Activated CD8-positive, alpha-beta T cell treated with anti-CD3 and anti-CD28 coated beads, Interleukin-2, amount 10 ng/mL, durations not matched to agents 7 days and 5 days (primary cell): ENCODE measurements at regions not wholly inside any gene's neighbourhood (a gene's known extent, or its start where the extent isn't known, plus 50 kb on each side); places are given as distances from the start of the nearest gene placed in this dataset.

Experiments used
- ATAC-seq: fragments of 150-1000 bp; cut with Tn5 transposase; one replicate; pipeline ENCODE4 v1.10.0; 2021; ENCODE audit warnings: moderate library complexity
- CTCF ChIA-PET: fragments of 350-600 bp; sonication (Branson Sonifier 250); formaldehyde crosslinking; loops from one replicate; lab custom pipeline; 2021; ENCODE audit warnings: antibody characterized with exemption; lab: Charles Lee
- POLR2A ChIA-PET: fragments of 350-600 bp; sonication (Branson Sonifier 250); formaldehyde crosslinking; loops from one replicate; lab custom pipeline; 2021; ENCODE audit warnings: antibody characterized with exemption; lab: Charles Lee
- DNase-seq: peaks from one replicate; pipeline ENCODE4 v3.0.0-alpha.2; 2020
- H3K27ac Mint-ChIP-seq: one replicate; pipeline ENCODE4 v1.8.0; 2021; ENCODE audit warnings: mild to moderate bottlenecking, mixed read lengths
- H3K27me3 Mint-ChIP-seq: one replicate; pipeline ENCODE4 v1.8.0; 2021; ENCODE audit warnings: low read depth, mixed read lengths
- H3K36me3 Mint-ChIP-seq: one replicate; pipeline ENCODE4 v1.8.0; 2021; ENCODE audit warnings: low read depth, mixed read lengths
- H3K4me1 Mint-ChIP-seq: one replicate; pipeline ENCODE4 v1.8.0; 2021; ENCODE audit warnings: low read depth, mixed read lengths
- H3K4me3 Mint-ChIP-seq: one replicate; pipeline ENCODE4 v1.8.0; 2021; ENCODE audit warnings: mild to moderate bottlenecking, mixed read lengths
- H3K9me3 Mint-ChIP-seq: one replicate; pipeline ENCODE4 v1.8.0; 2022; ENCODE audit warnings: mixed read lengths; ENCODE audit not compliant: insufficient read depth

DNA sequence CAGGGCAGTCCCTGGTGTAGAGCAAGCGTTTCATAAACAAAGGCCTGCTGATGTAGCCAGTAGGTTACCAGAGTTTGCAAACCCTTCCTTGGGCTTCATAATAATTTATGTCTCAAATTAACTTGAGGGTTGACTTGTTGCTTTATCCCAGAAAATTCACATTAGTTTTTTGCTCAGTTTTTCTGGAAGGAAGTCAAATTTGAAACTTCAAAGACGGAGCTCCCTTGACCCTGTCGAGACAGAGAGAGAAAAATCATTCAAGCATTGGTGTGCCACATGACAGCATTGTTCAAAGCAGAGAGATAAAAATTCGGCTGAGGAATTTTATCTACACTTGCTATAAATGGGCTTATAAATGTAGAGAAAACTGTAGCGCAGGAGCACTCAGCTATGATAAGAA, 627.7 kb downstream of the TNS3 start:
- H3K27ac Mint-ChIP-seq, result no peak overlapping the region
- ATAC-seq (no peak), DNase-seq (no peak)
- H3K4me1 Mint-ChIP-seq, result no peaks in the 10 kb centered on the region
- no peaks in the 10 kb centered on the region for H3K36me3 Mint-ChIP-seq
- no peak overlapping the region for H3K4me3 Mint-ChIP-seq
- POLR2A ChIA-PET, result no interaction called here
- H3K9me3 Mint-ChIP-seq, result no peaks in the 10 kb centered on the region
- CTCF ChIA-PET, result no interaction called here
- no peaks in the 10 kb centered on the region for H3K27me3 Mint-ChIP-seq

DNA sequence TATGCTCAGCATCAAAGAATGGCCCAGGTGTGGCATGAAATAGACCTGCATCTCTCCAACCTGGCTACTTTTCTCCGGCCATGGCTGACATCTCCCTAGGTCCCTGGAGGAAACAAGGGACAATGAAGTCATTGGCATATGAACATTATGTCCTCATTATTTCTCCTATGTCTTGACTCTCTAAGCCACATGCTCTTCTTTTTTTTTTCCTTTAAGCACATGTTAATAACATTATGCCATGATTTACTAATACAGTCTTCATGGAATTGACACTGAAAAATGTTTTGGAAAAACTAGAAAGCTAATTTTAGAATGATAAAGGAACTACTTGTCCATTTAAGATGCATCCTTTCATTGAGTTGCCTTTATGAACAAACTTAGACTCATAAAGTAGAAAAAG, 628.9 kb downstream of the TNS3 start:
- H3K4me1 Mint-ChIP-seq, result no peaks in the 10 kb centered on the region
- H3K27ac Mint-ChIP-seq, result no peak overlapping the region
- H3K9me3 Mint-ChIP-seq, result no peaks in the 10 kb centered on the region
- ChIA-PET POLR2A (no interaction called here), CTCF (no interaction called here)
- H3K4me3 Mint-ChIP-seq, result no peak overlapping the region
- H3K27me3 Mint-ChIP-seq, result no peaks in the 10 kb centered on the region
- H3K36me3 Mint-ChIP-seq, result no peaks in the 10 kb centered on the region
- DNase-seq (no peak), ATAC-seq (no peak)

DNA sequence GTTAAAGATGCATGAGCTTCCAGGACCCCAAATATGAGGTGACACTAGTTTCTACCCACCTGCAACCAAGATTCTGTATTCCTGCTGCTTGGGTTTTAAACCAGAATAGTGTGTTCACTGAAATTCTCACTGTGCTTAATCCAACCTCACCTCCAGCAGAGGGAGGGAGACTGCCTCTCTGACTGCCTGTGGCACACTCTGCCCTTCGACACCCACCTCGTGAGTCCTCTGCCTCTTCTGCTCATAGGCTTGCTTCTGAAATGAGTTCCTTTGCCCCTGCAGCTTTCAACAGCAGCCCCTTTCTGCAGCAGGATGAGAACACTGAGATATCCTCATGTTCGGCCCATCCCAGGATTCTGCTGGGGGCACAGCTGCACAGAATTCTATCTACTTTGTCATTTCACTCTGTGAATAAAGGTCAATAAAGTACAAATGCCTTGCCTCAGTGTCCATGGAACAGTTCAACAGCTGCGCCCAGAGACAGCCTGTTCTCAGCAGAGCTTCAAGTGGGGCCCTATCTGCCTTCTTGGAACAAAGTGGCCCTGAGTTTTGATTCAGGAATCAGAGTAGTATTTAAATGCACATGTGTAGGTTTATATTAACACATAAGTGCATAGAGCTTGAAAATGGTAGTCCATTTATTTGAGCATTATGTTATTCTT, 632.5 kb downstream of the TNS3 start:
- DNase-seq (no peak), ATAC-seq (no peak)
- Mint-ChIP-seq H3K27me3 (no peaks in the 10 kb centered on the region), H3K4me1 (no peaks in the 10 kb centered on the region), H3K4me3 (no peak overlapping the region), H3K36me3 (no peaks in the 10 kb centered on the region), H3K9me3 (no peaks in the 10 kb centered on the region), H3K27ac (no peak overlapping the region)
- ChIA-PET POLR2A (no interaction called here), CTCF (no interaction called here)

DNA sequence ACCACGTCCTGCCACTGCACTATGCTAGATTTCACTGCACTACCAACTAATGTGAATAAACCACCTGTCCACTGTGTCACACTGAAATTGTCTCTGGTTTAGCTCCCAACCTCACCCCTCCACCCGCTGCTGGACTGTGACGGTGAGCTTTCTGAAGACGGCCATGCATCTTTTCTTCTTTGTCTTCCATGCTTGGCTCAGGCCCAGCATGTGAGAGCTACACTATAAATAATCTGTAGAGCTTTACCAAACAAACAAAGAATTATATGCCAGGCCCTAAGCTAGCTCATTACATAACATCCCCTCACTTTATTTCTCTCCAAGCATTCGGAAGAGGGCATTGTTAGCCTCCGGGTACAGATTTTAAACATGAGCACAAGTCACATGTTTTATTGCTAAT, 633.2 kb downstream of the TNS3 start:
- ATAC-seq (no peak), DNase-seq (no peak)
- Mint-ChIP-seq H3K4me1 (no peaks in the 10 kb centered on the region), H3K27me3 (no peaks in the 10 kb centered on the region), H3K27ac (no peak overlapping the region), H3K36me3 (no peaks in the 10 kb centered on the region), H3K4me3 (no peak overlapping the region), H3K9me3 (no peaks in the 10 kb centered on the region)
- CTCF ChIA-PET, result no interaction called here
- POLR2A ChIA-PET, result no interaction called here

DNA sequence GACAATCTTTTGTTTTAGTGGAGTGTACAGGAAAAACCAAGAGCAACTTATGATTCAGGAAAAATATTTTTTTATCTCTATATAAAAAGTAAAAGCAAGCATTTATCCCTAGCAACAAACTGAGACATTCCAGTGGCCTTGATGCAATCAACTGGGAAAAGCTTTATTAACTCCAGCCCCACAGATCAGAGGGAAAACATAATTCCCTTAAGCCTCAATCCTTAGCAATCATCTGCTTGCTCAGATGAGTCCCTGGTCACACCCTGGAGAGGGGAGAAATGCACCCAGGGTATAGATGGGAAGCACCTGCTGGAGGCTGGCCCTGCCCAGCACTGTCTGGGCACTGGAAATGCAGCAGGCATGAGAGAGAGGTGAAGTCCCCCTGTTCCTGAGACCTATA, 636.6 kb downstream of the TNS3 start:
- ChIA-PET POLR2A (no interaction called here), CTCF (no interaction called here)
- no peaks in the 10 kb centered on the region for H3K27me3 Mint-ChIP-seq
- no peaks in the 10 kb centered on the region for H3K36me3 Mint-ChIP-seq
- H3K9me3 Mint-ChIP-seq, result no peaks in the 10 kb centered on the region
- H3K4me3 Mint-ChIP-seq, result no peak overlapping the region
- H3K4me1 Mint-ChIP-seq, result no peaks in the 10 kb centered on the region
- H3K27ac Mint-ChIP-seq, result no peak overlapping the region
- no peak for ATAC-seq
- DNase-seq, result no peak

DNA sequence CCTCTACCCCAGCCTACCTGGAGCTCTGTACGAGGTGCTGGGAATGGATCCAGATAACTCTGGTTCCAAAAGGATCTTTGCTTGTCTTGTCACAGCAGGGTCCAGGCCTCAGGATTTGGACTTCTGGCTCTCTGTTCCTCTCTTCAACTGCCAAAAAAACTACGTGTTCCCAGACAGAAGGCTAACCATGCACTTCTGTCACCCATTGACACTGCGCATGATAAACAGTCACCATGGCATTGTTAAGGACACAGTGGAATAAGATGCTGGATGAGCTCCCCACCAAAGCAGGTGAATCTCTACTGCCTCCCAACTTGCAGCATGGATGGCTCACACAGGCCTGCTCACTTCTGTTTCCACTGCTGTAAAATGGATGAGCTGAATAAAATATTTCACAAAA, 637.9 kb downstream of the TNS3 start:
- H3K27ac Mint-ChIP-seq, result no peak overlapping the region
- no peak overlapping the region for H3K4me3 Mint-ChIP-seq
- ATAC-seq (no peak), DNase-seq (no peak)
- H3K4me1 Mint-ChIP-seq, result no peaks in the 10 kb centered on the region
- ChIA-PET CTCF (no interaction called here), POLR2A (no interaction called here)
- no peaks in the 10 kb centered on the region for H3K27me3 Mint-ChIP-seq
- no peaks in the 10 kb centered on the region for H3K36me3 Mint-ChIP-seq
- no peaks in the 10 kb centered on the region for H3K9me3 Mint-ChIP-seq

DNA sequence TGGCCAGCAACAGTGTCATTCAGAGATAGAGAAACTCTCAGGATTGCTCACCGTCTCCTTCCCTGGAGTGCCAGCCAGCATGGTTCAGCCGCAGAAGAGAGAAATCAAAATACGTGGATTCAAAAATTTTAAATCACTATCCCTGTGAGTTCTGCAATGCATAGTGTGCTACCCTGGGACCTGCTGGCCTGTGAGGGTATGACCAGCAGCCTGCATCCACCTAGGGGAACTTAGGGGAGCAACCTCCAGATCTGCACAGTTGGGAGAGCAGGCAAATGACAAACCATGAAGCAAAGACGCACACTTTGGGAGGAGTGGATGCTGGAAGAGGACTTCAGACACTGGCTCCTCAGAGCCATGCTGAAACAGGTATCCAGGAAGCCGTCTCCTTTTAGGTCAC, 639.3 kb downstream of the TNS3 start:
- DNase-seq (no peak), ATAC-seq (no peak)
- no peaks in the 10 kb centered on the region for H3K27me3 Mint-ChIP-seq
- POLR2A ChIA-PET, result no interaction called here
- H3K4me3 Mint-ChIP-seq, result no peak overlapping the region
- no peaks in the 10 kb centered on the region for H3K4me1 Mint-ChIP-seq
- no peak overlapping the region for H3K27ac Mint-ChIP-seq
- H3K9me3 Mint-ChIP-seq, result no peaks in the 10 kb centered on the region
- no peaks in the 10 kb centered on the region for H3K36me3 Mint-ChIP-seq
- CTCF ChIA-PET, result no interaction called here

DNA sequence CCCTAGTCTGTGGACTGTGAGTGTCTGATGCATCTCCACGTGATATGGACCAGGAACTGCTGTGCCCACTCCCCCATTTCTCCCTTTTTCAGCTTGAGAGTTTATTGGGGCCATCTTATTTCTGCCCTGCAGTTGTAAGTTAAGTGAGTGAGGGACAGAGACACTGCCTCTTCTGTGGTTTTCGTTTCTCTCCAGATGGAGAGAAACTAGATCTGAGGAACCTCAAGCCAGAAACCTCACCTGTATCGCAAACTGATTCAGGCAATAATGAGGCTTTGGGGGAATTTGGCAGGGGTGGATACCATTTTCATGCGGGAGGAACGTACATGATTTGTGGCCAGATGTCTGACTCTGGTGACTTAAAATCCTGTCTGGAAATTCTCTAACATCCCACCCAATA, 641.7 kb downstream of the TNS3 start:
- Mint-ChIP-seq H3K9me3 (no peaks in the 10 kb centered on the region), H3K4me1 (no peaks in the 10 kb centered on the region), H3K4me3 (no peak overlapping the region), H3K27me3 (no peaks in the 10 kb centered on the region), H3K27ac (no peak overlapping the region), H3K36me3 (no peaks in the 10 kb centered on the region)
- ChIA-PET CTCF (no interaction called here), POLR2A (no interaction called here)
- ATAC-seq (no peak), DNase-seq (no peak)

DNA sequence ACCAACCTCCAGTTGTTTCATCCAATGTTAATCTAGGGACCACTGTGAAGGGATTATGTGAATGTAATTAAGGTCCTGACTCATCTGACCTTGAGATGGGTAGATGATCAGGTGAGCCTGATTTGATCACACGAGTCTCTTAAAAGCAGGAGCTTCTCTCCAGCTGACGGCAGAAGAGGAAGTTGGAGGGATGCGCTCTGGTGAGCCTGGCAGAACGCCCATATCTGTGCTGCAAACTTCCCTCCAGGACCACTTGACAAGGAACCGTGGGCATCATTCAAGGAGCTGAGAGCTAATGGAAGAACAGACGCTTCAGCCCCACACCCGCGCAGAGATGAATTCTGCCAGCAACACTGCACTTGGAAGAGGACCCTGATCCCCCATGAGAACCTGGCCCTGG, 642.4 kb downstream of the TNS3 start:
- ATAC-seq (no peak), DNase-seq (no peak)
- Mint-ChIP-seq H3K4me1 (no peaks in the 10 kb centered on the region), H3K4me3 (no peak overlapping the region), H3K36me3 (no peaks in the 10 kb centered on the region), H3K9me3 (no peaks in the 10 kb centered on the region), H3K27ac (no peak overlapping the region), H3K27me3 (no peaks in the 10 kb centered on the region)
- ChIA-PET CTCF (no interaction called here), POLR2A (no interaction called here)

DNA sequence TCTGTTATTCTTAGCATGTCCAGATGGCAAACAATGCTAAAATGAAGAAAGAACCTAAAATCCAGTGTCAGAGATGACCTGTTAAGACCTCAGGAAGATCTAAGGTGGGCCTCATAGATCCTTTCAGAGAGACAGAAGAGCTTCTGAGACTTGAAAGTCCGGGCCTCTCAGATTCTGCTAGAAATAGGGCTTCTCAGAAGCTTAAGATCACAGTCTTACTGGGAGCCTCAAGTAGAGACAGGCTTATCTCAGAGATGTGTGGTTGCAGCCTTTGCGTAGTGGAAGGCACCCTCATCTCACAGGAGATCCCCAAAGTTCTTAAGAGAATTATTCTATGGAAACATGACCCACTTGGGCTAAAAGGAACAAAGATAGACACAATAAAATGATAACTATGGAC, 642.8 kb downstream of the TNS3 start:
- ChIA-PET CTCF (no interaction called here), POLR2A (no interaction called here)
- DNase-seq (no peak), ATAC-seq (no peak)
- no peaks in the 10 kb centered on the region for H3K9me3 Mint-ChIP-seq
- no peaks in the 10 kb centered on the region for H3K36me3 Mint-ChIP-seq
- H3K4me3 Mint-ChIP-seq, result no peak overlapping the region
- H3K27me3 Mint-ChIP-seq, result no peaks in the 10 kb centered on the region
- no peaks in the 10 kb centered on the region for H3K4me1 Mint-ChIP-seq
- H3K27ac Mint-ChIP-seq, result no peak overlapping the region

DNA sequence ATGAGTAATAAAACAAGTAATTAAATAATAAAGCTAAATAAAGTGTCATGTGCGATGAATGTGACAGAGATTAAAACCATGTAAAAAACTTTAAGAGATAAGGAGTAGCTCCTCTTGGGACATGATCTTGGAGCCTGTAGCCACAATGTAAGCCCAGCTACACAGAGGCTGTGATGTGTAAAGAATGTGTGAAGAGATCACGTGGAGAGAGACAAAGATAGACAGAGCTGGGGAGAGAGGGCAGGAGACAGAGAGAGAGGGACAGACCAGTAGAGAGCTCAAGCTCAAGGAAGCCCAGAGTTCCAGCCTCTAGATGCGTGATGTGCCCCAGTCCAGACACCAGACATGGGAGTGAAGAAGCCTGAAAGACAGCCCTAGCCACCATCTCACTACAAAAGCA, 644.1 kb downstream of the TNS3 start:
- CTCF ChIA-PET, result no interaction called here
- no peak for ATAC-seq

DNA sequence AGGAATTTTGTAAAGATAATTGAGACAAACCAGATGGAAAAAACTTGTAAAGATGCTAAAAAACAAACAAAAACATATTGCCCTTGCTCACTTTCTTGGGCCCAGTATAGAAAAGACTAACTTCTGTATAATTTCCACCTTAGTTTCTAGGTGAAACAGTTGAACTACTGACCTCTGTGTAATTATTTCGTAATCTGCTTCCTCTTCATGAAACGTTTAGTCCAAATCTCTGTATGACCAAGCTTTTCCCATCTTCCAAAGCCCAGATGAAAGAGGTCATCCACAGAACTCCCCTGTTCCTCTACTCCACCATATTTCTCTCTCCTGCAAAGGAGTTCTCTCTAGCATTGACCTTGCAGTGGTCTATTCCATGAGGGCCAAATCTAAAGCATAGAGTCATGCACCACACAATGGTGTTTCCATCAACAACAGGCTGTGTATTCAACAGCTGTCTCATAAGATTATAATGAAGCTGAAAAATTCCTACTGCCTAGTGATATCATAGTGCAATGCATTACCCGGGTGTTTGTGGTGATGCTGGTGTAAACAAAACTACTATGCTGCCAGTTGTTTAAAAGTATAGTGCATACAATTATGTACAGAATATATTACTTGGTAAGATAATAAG, 647.6 kb downstream of the TNS3 start:
- Mint-ChIP-seq H3K27me3 (no peaks in the 10 kb centered on the region), H3K36me3 (no peaks in the 10 kb centered on the region), H3K9me3 (no peaks in the 10 kb centered on the region), H3K27ac (no peak overlapping the region), H3K4me3 (no peak overlapping the region), H3K4me1 (no peaks in the 10 kb centered on the region)
- ATAC-seq (no peak), DNase-seq (no peak)
- ChIA-PET CTCF (no interaction called here), POLR2A (no interaction called here)

More for the DNA sequence above, 644.1 kb downstream of the TNS3 start:
- H3K4me1 Mint-ChIP-seq, result no peaks in the 10 kb centered on the region
- no peak for DNase-seq
- POLR2A ChIA-PET, result no interaction called here
- no peaks in the 10 kb centered on the region for H3K9me3 Mint-ChIP-seq
- no peak overlapping the region for H3K27ac Mint-ChIP-seq
- no peak overlapping the region for H3K4me3 Mint-ChIP-seq
- no peaks in the 10 kb centered on the region for H3K27me3 Mint-ChIP-seq
- H3K36me3 Mint-ChIP-seq, result no peaks in the 10 kb centered on the region

DNA sequence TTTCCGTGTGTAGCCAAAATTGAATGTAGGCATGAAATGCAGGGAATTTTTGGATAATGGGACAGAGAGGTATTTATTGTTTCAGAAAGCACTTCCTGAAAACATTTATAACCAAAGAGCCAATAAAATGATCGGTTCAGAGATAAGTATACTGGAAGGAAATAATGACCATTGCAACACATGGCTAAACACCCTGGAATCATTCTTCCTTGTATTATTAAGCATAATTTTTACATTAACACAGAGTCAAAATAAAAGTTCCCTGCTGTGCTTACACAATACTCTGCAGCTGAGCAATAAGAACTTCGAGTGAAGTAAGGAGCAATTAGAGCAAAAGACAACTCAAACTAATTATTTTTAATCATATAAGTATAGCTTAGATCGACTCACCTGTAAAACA, 648.3 kb downstream of the TNS3 start:
- no peaks in the 10 kb centered on the region for H3K4me1 Mint-ChIP-seq

More for the DNA sequence above, 648.3 kb downstream of the TNS3 start:
- no peaks in the 10 kb centered on the region for H3K27me3 Mint-ChIP-seq
- H3K4me3 Mint-ChIP-seq, result no peak overlapping the region
- CTCF ChIA-PET, result no interaction called here
- H3K27ac Mint-ChIP-seq, result no peak overlapping the region
- no peaks in the 10 kb centered on the region for H3K36me3 Mint-ChIP-seq
- POLR2A ChIA-PET, result no interaction called here
- no peaks in the 10 kb centered on the region for H3K9me3 Mint-ChIP-seq
- DNase-seq, result no peak
- ATAC-seq, result no peak
